HS-27A (cell line): ENCODE measurements at regions not wholly inside any gene's neighbourhood (a gene's known extent, or its start where the extent isn't known, plus 50 kb on each side); places are given as distances from the start of the nearest gene placed in this dataset.
"Not testable (repeated sequence)": the region's sequence is repeated elsewhere in the genome, so short reads cannot be mapped to it uniquely, and the experiment has no call there.

Experiments
- DNase-seq: peaks from one replicate; pipeline ENCODE4 v3.0.0-alpha.2; 2012; ENCODE audit warnings: low read depth, missing footprints

- DNase-seq: not testable (repeated sequence)
Observed at GRCh38 chr3:157581956-157582636, 78.9 kb upstream of the VEPH1 start.

GRCh38 chr3:157581371-157581770 is 78.2 kb upstream of the VEPH1 start:
- DNase-seq: no peak

- DNase-seq: no peak
Observed at GRCh38 chr3:157578181-157578580, 75.0 kb upstream of the VEPH1 start.

DNA sequence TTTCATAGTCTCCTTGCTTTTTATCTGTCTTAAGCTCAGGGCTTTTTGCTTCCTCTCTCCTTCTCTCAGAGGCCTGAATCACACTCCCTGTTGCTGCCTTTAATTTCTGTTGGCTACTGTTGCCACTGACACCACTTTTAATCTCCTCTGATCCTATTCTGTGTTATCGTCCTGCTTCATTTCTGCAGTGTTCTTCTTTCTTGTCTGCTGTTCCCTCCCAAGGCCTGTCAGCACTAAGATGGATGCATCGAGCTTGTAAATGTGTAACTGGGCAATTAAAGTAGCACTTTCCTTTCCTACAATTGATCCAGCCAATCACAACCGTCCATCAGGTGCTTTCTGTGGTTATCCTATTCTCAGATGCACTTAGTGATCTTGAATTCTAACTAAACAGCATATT is 71.3 kb upstream of the VEPH1 start:
- no peak for DNase-seq

GRCh38 chr3:157573780-157574378 is 70.7 kb upstream of the VEPH1 start:
- no peak for DNase-seq

DNA sequence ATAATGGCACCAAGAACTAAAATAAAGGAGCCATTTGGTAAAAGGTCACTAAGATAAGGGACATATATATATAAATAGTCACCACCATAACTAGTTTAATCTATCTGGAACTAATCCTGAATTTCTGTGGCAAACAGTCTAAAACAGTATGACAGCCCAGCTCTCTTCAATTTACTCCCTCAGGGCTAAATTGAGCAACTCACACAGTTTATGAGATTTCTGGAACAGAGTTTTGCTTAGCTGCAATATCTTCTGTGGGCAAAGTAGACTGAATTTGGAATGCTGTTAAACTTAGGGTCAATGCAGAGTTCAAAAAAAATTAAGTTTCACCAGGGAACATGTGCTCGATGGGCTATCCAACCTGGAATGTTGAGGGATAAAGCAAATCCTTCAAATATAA is 70.1 kb upstream of the VEPH1 start:
- no peak for DNase-seq

DNA sequence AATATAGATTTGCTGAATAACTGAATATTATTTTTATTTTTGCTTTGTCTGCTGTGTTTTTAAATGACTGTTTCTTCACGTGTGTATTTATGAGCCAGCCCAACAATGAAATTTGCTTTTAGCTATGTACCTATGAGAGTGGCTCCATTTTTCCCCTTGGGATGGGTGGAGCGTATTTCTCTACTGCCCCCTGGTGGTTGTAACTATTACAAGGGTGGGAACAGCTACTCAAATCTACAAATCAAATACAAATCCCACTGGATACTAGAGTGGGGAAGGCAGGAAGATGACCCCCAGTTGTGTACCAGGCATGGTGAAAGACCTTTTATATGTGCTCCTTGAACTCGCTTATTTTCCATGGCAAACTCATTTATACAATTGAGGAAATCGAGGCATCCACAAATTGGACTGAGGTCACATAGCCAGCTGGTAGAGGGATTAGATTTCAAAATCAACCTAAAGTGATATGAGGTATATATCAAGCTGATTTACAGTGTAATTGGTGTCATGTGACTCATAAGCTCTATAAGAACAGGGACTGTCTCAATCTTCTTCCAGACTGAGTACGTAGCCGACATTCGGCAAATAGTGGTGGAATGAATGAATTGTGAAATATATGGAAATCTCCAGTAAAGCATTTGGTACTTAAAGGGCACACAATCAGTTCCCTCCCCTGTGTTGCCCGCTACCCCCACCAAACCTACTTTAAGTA is 69.5 kb upstream of the VEPH1 start:
- DNase-seq: peak; percentile 38

- no peak for DNase-seq
Observed at GRCh38 chr3:157566596-157566995, 63.4 kb upstream of the VEPH1 start.

DNA sequence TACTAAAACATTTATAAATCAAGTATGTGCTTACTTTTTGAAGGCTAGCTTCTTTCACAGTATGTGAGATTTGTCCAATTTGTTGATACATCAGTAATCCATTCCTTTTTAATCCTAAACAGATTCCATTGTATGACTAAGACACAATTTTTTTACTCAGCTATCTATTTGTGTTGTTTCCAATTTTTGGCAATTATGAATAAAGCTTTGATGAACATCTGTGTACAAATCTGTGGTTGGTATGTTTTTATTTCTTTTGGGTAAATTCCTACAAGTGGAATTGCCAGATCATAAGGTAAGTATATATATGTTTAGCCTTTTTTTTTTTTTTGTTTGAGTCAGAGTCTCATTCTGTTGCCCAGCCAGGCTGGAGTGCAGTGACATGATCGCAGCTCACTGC is 56.2 kb upstream of the VEPH1 start:
- DNase-seq: no peak
